PC-3 (cell line): ENCODE measurements at regions not wholly inside any gene's neighbourhood (a gene's known extent, or its start where the extent isn't known, plus 50 kb on each side); places are given as distances from the start of the nearest gene placed in this dataset.

ENCODE experiments used
- EZH2 ChIP-seq: fragments of 300-600 bp; sonication (generic); IDR thresholded peaks from one replicate; pipeline ENCODE4 v1.6.1; 2017; ENCODE audit warnings: antibody characterized with exemption, mild to moderate bottlenecking, low read length; ENCODE audit not compliant: unreplicated experiment
- TF ChIP-seq, protein P1 (sequence below): fragments of 300-600 bp; sonication (generic); conservative IDR thresholded peaks from 2 replicates; pipeline ENCODE4 v1.5.1; 2017; ENCODE audit warnings: antibody characterized with exemption, low read depth, mild to moderate bottlenecking, low read length

DNA sequence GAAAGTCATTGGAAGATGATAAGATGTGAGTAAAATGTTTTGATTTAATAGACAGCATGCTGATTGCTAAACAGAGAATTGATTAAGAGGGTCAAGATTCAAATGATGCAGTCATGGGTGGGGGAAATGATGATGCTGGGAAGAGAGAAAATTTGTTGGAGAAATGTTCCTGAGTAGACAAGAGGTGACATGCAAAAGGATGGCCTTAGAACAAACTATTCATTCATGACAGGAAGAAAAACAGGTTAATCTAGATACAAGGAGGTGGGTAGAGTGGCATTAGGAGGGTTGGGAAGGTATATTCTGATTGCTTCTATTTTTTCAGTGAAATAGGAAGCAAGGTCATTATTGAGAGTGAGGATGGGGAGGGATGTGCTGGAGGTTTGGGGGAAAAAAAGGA is 146.7 kb downstream of the SEM1 start:
- TF ChIP-seq, protein P1, sequence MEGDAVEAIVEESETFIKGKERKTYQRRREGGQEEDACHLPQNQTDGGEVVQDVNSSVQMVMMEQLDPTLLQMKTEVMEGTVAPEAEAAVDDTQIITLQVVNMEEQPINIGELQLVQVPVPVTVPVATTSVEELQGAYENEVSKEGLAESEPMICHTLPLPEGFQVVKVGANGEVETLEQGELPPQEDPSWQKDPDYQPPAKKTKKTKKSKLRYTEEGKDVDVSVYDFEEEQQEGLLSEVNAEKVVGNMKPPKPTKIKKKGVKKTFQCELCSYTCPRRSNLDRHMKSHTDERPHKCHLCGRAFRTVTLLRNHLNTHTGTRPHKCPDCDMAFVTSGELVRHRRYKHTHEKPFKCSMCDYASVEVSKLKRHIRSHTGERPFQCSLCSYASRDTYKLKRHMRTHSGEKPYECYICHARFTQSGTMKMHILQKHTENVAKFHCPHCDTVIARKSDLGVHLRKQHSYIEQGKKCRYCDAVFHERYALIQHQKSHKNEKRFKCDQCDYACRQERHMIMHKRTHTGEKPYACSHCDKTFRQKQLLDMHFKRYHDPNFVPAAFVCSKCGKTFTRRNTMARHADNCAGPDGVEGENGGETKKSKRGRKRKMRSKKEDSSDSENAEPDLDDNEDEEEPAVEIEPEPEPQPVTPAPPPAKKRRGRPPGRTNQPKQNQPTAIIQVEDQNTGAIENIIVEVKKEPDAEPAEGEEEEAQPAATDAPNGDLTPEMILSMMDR: no peak
- TF ChIP-seq EZH2: no peak
